ENCODE measurements at regions not wholly inside any gene's neighbourhood (a gene's known extent, or its start where the extent isn't known, plus 50 kb on each side); places are given as distances from the start of the nearest gene placed in this dataset.

DNA sequence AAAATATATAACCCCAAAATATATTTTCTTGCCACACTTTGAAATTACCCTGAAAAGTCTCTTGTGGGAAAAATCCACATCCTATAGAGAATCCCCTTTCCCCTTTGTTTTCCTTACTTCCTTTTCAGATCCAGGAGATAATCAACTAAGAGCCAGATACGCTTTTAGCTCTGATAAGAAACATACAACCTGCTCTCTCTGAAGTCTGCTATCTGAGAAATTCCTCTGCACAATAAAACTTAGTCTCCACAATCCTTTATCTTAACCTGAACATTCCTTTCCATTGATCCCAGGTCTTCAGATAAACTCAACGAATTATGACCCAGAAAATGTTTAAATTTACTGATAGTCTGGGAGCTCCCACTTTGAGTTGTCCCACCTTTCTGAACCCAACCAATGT, 233.4 kb upstream of the SETMAR start:
- TF ChIP-seq POLR2A (IDR thresholded peaks at IDR 0.05) (no peak), EP300 (IDR thresholded peaks at IDR 0.05; ENCODE audit: low read depth) (no peak), POLR2AphosphoS5 (IDR thresholded peaks at IDR 0.05) (no peak)
- TF ChIP-seq, protein P1, sequence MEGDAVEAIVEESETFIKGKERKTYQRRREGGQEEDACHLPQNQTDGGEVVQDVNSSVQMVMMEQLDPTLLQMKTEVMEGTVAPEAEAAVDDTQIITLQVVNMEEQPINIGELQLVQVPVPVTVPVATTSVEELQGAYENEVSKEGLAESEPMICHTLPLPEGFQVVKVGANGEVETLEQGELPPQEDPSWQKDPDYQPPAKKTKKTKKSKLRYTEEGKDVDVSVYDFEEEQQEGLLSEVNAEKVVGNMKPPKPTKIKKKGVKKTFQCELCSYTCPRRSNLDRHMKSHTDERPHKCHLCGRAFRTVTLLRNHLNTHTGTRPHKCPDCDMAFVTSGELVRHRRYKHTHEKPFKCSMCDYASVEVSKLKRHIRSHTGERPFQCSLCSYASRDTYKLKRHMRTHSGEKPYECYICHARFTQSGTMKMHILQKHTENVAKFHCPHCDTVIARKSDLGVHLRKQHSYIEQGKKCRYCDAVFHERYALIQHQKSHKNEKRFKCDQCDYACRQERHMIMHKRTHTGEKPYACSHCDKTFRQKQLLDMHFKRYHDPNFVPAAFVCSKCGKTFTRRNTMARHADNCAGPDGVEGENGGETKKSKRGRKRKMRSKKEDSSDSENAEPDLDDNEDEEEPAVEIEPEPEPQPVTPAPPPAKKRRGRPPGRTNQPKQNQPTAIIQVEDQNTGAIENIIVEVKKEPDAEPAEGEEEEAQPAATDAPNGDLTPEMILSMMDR (IDR thresholded peaks at IDR 0.05) = no peak

Data from transverse colon (tissue), 4 donors.